Activated CD8-positive, alpha-beta memory T cell treated with anti-CD3 and anti-CD28 coated beads, Interleukin-2, amount 50 U/mL, for 24 hours (primary cell): ENCODE measurements at regions not wholly inside any gene's neighbourhood (a gene's known extent, or its start where the extent isn't known, plus 50 kb on each side); places are given as distances from the start of the nearest gene placed in this dataset.

Source experiments
- DNase-seq: peaks from one replicate; pipeline ENCODE4 v3.0.0-alpha.2; 2020; ENCODE audit errors: extremely low read depth

- DNase-seq, result no peak
Observed at GRCh38 chr5:117220730-117221129, 646.1 kb upstream of the SEMA6A start.

GRCh38 chr5:117218789-117219188 is 644.2 kb upstream of the SEMA6A start:
- no peak for DNase-seq

GRCh38 chr5:117212866-117213265 is 638.2 kb upstream of the SEMA6A start:
- DNase-seq, result no peak

GRCh38 chr5:117210796-117211195 is 636.2 kb upstream of the SEMA6A start:
- no peak for DNase-seq

- DNase-seq, result no peak
Observed at GRCh38 chr5:117209479-117209878, 634.9 kb upstream of the SEMA6A start.

- no peak for DNase-seq
Observed at GRCh38 chr5:117207088-117207668, 632.6 kb upstream of the SEMA6A start.

- no peak for DNase-seq
Observed at GRCh38 chr5:117205894-117206293, 631.3 kb upstream of the SEMA6A start.

- no peak for DNase-seq
Observed at GRCh38 chr5:117204926-117205869, 630.6 kb upstream of the SEMA6A start.

GRCh38 chr5:117204404-117204803 is 629.8 kb upstream of the SEMA6A start:
- DNase-seq, result no peak

GRCh38 chr5:117203584-117203983 is 629.0 kb upstream of the SEMA6A start:
- no peak for DNase-seq

- DNase-seq, result no peak
Observed at GRCh38 chr5:117201001-117201400, 626.4 kb upstream of the SEMA6A start.

GRCh38 chr5:117195076-117195475 is 620.5 kb upstream of the SEMA6A start:
- DNase-seq, result no peak

- DNase-seq, result no peak
Observed at GRCh38 chr5:117191251-117191650, 616.6 kb upstream of the SEMA6A start.

- DNase-seq, result no peak
Observed at GRCh38 chr5:117189784-117190183, 615.2 kb upstream of the SEMA6A start.

- no peak for DNase-seq
Observed at GRCh38 chr5:117188211-117188610, 613.6 kb upstream of the SEMA6A start.

GRCh38 chr5:117186751-117187150 is 612.1 kb upstream of the SEMA6A start:
- no peak for DNase-seq

- no peak for DNase-seq
Observed at GRCh38 chr5:117183326-117183725, 608.7 kb upstream of the SEMA6A start.

GRCh38 chr5:117182104-117182503 is 607.5 kb upstream of the SEMA6A start:
- DNase-seq, result no peak

- DNase-seq, result no peak
Observed at GRCh38 chr5:117177302-117177701, 602.7 kb upstream of the SEMA6A start.

- DNase-seq, result no peak
Observed at GRCh38 chr5:117165068-117165467, 590.4 kb upstream of the SEMA6A start.

- DNase-seq, result no peak
Observed at GRCh38 chr5:117161718-117162335, 587.2 kb upstream of the SEMA6A start.

- DNase-seq, result no peak
Observed at GRCh38 chr5:117160391-117160790, 585.8 kb upstream of the SEMA6A start.

- no peak for DNase-seq
Observed at GRCh38 chr5:117149312-117149711, 574.7 kb upstream of the SEMA6A start.
